Transverse colon (tissue), 4 donors: ENCODE measurements at regions not wholly inside any gene's neighbourhood (a gene's known extent, or its start where the extent isn't known, plus 50 kb on each side); places are given as distances from the start of the nearest gene placed in this dataset.

ENCODE experiments used
- EP300 ChIP-seq: sonication (generic); formaldehyde crosslinking; IDR thresholded peaks from one replicate; pipeline ENCODE4 v1.6.1; 2017; ENCODE audit warnings: antibody characterized with exemption, low read depth
- POLR2A ChIP-seq: fragments of 450-650 bp; IDR thresholded peaks from one replicate; pipeline ENCODE4 v1.6.1; 2016; ENCODE audit warnings: antibody characterized with exemption, mild to moderate bottlenecking, moderate library complexity
- POLR2AphosphoS5 ChIP-seq, 3 donors: sonication (generic); formaldehyde crosslinking; IDR thresholded peaks; one replicate each; pipeline ENCODE4 v1.6.1; 2016; ENCODE audit warnings: antibody characterized with exemption in 3 of 3
- TF ChIP-seq, protein P1 (sequence below), 5 experiments: fragments of 200-600 bp in 3 of 5; fragments of 450-650 bp in 2 of 5; sonication (generic) in 3 of 5; IDR thresholded peaks; 1 replicate in 2 of 5; 2 replicates in 3 of 5; pipeline ENCODE4 v1.5.1; 2016 to 2017; ENCODE audit warnings: antibody characterized with exemption in 5 of 5, inconsistent platforms in 3 of 5, mild to moderate bottlenecking in 2 of 5, moderate library complexity in 1 of 5

DNA sequence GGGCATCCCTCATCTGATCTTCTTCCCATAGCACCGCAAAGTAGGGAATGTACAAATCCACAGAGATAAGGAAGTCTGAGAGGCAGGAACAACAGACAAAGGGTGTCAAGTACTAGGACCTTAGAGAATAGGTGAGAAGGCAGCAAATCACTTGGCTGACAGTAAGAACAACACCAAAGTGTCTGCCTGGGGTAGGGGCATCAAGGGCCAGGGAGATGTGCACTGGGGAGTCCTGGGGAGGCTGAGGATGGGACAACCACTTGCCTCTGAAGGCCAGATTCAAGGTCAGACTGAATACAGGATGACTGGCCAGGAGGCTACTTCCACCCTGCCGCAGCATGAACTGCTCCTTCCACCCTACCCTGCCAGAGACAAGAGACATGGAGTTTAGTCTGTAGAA lies 1040.8 kb downstream of the BCL11B start:
- TF ChIP-seq, protein P1, sequence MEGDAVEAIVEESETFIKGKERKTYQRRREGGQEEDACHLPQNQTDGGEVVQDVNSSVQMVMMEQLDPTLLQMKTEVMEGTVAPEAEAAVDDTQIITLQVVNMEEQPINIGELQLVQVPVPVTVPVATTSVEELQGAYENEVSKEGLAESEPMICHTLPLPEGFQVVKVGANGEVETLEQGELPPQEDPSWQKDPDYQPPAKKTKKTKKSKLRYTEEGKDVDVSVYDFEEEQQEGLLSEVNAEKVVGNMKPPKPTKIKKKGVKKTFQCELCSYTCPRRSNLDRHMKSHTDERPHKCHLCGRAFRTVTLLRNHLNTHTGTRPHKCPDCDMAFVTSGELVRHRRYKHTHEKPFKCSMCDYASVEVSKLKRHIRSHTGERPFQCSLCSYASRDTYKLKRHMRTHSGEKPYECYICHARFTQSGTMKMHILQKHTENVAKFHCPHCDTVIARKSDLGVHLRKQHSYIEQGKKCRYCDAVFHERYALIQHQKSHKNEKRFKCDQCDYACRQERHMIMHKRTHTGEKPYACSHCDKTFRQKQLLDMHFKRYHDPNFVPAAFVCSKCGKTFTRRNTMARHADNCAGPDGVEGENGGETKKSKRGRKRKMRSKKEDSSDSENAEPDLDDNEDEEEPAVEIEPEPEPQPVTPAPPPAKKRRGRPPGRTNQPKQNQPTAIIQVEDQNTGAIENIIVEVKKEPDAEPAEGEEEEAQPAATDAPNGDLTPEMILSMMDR (IDR thresholded peaks at IDR 0.05), result no peak
- no peak for TF ChIP-seq POLR2A
- TF ChIP-seq EP300, result no peak
- no peak for TF ChIP-seq POLR2AphosphoS5 (IDR thresholded peaks at IDR 0.05)
